ENCODE measurements at regions not wholly inside any gene's neighbourhood (a gene's known extent, or its start where the extent isn't known, plus 50 kb on each side); places are given as distances from the start of the nearest gene placed in this dataset.
"Not testable (repeated sequence)": the region's sequence is repeated elsewhere in the genome, so short reads cannot be mapped to it uniquely, and the experiment has no call there.

DNA sequence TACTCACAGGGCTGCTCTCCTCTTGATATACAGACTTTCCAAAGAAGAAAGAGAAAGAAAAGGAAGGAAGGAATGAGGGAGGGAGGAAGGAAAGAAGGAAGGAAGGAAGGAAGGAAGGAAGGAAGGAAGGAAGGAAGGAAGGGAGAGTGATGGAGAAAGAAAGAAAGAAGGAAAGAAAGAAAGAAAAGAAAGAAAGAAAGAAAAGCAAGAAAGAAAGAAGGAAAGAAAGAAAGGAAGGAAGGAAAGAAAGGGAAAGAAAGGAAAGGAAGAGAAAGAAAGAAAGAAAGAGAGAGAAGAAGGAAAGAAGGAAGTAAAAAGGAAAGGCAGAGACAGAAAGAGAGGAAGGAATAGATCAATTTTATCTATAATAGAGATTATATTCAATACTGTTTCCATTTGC is 1257.4 kb downstream of the EPHA7 start:
- DNase-seq (ENCODE audit: low read depth), result no peak

DNA sequence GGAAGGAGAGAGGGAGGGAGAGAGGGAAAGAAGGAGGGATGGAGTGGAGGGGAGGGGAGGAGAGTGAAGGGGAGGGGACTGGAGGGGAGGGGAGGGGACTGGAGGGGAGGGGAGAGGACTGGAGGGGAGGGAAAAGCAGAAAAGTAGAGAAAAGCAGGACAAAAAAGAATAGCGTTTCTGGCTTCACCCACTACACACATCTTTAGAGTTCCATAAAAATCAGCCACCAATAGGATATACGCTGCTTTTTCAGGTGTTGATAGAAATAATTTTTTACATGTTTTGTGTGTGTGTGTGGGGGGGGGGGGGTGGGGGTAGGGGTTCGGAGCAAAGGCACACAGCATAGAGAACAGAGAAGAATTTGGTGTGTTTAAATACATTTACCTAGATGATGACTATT is 1259.1 kb downstream of the EPHA7 start:
- DNase-seq (ENCODE audit: low read depth), result no peak

DNA sequence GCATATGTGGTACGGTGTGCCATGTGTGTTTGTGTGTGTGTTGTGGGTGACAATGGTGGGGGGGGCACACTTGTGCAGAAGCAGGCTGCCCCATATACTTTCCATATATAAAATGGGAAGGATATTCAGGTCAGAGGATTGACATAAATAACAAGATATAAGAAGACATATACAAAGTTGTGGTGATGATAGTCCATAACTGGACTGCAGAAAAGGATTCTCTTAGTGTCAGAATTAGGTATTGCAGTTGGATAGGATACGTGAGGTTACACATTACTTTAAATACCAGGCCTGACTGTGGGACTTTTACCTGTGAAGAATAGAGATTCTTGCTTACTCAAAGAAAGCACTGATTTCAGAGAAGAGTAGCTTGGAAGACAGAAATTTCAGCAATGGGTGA is 1260.3 kb downstream of the EPHA7 start:
- DNase-seq (ENCODE audit: low read depth), result no peak

DNA sequence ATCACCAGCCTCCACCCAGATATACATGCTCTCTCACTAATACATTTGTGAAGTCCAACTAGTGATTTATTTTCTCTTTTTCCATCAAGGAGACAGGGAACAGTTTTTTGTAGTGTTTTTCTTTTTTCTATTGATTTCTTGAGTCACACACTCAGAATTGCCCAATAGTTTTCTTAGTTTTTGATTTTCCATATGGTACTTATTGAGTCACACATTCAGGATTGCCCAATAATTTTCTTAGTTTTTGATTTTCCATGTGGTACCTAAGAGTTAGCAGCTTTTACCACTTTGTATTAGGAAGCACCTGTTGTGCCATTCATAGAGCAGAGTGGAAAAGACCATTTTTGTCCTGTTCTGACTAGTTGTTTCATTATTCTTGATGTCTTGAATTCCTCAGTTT is 1268.8 kb downstream of the EPHA7 start:
- DNase-seq (ENCODE audit: low read depth), result no peak

DNA sequence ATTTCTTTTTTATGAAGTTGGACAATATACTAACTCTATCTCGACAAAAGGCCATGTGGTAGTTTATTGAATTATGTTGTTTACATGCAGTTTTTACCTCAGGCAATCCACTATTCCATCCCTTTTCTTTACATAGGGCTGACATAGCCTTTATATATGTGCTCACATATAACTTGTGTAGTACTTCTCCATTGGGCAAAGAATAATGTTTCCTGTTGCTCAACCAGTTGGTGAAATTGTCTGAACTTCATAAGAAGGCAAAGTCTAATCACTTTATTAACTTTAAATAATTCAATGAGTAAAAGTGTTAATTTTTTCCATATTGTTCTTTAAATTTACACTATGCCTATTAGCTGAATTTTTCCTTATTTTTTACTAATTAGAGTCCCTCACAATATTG is 1272.1 kb downstream of the EPHA7 start:
- DNase-seq (ENCODE audit: low read depth), result no peak

DNA sequence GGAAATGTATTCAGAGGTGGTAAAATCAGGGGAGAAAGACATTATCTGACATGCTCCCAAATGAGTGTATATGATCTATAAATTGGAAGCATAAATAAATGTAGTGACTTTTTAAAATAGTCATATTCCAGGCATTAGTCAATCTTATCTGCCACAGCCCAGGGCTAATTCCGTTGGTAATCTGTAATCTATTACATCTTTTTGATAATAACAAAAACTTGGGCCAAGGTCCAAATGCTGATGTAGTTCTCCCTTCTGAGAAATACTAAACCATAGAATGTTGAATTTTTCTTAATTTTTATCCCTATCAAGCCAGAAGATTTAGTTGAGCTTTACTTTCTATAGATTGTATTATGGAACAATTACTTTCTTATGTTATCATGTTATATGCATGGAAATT is 1279.8 kb downstream of the EPHA7 start:
- no peak for DNase-seq (ENCODE audit: low read depth)

DNA sequence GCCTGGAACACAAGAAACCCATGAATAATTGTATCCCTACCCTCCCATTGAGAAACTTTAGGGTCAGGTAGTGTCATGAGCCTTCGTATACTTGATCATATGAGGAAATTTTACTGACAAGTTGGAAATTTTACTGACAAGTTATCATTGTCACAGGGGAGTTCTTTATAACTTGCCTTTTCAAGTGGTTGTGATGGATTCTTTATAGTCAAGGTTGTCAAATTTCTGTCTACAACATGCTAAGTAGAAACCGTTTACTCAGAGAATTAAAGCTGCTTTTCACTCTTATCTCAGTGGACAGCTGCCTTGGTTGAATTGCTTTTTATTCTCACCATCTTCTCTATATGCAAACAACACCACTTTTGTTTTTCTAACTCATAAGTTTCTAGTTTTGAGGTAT is 1286.4 kb downstream of the EPHA7 start:
- no peak for DNase-seq (ENCODE audit: low read depth)

DNA sequence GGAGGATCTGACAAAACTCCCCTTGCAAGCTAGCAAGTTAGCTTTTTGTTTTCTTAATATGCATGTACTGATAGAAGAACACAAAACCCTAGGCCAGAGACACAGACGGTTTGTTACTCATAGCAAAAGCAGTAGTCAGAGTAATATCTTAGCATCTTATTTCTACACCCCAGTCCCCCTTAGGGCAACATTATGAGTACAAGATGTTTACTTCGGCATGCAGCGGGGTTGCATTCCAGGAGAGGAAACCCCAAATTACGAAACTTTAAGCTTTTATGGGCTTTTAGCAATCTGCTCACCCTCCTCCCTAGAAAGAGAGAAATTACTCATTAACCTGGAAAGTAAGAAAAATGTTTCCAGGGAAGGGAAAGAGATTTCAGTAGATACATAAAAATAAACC is 1286.9 kb downstream of the EPHA7 start:
- peak; percentile 88 for DNase-seq (ENCODE audit: low read depth)

DNA sequence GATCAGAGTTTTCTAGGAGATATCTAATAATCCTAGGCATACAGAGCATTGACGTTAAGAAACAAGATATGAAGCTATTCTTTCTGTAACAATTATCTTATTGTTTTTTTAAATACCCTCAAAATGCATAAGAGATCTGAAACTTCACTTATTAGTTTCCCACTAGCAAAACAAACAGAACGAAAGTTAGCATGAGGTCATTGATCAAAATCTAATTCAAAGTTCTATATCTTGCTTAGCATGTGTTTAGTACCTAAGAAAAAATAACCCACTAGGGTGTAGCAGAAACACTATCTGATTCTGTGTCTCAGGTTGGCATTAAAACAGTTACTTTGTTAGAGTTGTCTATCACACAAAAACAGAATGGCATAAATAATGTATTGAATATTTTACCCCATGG is 1288.4 kb downstream of the EPHA7 start:
- no peak for DNase-seq (ENCODE audit: low read depth)

DNA sequence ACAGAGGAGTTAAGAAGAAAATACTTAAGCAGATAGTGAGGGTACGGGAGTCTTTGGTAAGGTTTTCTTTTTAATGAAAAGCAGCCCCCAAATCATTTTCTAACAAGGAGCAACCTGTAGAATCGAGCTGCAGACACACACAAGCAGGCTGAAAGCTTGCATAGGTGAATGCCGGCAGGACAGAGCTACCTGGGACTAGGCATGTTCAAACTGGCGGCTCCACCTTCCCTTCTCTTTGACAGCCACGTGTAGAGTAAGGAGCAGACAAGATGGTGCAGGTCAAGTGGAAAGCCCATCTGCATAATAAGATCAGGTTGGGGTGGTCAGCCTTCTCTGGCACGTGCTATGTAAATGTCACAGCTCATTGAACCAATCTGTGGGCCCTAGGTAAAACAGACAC is 1292.4 kb downstream of the EPHA7 start:
- no peak for DNase-seq (ENCODE audit: low read depth)

DNA sequence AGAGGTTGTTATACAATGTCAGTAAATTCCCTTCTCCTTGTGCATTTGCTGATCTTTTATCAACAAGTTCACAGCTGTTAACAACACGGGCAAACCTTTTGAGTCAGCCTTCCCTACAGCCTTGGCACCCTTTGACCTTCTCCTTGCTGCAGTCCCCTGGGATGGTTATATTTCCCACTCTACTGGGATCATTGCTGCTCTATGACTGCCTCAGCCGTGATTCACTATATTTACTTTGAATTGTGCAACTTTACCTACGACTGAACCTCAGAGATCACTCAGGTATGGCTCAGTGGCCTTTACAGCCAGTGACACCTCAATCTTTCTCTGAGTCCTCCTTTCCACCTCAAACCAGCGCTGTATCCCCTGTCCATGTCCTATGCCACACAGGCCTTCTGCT is 1293.3 kb downstream of the EPHA7 start:
- DNase-seq (ENCODE audit: low read depth), result peak; percentile 76

DNA sequence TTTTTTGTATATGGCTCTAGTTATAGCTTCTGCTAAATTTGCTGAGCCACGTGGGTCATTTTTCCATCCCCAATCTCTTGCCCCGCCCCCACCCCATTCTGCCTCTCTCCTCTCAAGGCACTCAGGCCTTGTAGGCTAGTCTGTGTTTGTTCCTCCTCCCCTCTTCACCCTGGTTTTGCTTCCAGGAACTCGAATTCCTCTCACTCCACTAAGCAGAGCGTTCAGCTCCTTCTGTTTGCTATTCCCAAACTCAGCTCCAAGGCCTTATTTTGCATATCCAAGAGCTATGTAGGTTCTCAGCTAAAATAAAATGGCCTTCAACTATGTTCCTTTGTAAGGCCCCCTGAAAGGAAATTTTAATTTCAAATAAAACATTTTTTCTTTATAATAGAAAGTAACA is 1293.7 kb downstream of the EPHA7 start:
- peak; percentile 32 for DNase-seq (ENCODE audit: low read depth)

DNA sequence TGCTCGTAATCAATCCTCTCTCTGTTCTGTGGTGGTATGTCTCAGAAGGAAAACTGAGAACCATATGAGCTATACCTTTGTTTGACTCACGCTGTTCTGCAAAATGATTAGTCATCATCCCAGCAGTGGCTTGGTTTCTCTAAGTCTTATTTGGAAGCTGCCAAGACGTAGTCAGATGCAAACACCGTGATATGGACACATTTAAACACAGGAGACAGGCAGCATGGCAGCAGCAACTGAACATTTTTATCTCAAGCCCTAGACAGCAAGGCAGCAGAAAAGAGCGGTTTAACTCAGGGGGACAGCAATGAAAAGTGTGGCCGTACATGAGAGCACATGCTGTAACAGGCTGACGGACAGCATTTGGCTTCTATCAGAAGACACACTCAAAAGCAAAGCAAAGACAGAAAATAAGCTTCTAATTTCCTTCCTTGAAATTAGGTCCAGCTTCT is 1295.1 kb downstream of the EPHA7 start:
- DNase-seq (ENCODE audit: low read depth), result no peak

DNA sequence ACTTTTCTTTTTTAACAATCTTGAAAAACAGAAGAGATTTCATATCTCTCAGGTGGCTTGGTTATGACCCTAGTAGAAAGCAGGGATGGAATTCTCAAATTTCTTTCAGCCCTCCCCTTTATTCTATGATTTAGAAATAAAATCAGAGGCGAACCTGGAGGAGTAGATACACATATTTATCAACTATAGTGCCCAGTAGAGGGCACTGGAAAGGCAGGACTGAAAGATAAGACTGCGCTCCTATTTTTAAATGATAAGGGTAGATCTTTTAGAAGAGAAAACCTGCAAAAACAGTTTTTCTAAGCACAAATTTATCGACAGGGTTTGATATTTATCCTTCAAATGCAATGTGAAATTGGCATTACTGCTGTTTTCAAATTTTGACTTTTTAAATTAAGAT is 1296.6 kb downstream of the EPHA7 start:
- DNase-seq (ENCODE audit: low read depth), result peak; percentile 25

DNA sequence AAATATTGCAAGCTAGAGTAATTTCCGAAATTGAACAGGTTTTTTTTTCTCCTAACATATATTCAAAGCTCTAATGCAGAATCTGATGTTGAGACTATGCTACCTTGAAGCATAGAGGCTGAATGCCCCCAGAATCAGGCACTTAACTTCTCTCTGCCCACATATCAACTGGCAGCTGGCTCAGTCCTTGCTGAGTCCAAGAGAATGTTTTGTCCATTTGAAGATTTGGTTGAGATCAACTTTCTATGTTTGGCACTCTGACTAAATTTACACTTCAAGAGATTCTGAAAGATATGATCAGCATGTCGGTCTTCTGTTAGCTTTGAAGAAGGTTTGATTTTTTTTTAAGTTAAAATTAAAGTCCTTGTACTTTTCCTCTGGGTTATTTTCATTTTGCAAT is 1298.1 kb downstream of the EPHA7 start:
- no peak for DNase-seq (ENCODE audit: low read depth)

DNA sequence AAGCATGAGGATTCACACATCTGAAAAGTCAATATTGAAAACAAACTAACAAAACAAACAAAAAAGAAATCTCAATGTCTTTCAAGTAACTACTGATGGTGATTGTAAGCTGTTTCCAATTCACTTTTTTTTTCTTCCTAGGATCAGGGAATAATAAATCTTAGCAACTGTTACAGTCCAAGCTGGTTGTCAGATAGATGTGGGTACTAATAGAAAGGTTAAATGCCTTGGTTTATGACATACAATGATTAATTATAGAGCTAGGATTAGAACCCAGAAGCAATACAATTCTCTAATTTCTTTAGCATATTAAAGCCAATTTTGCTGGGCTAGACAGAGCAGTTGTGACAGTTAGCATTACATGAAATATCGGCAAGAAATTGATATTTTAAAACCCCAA is 1301.6 kb downstream of the EPHA7 start:
- DNase-seq (ENCODE audit: low read depth), result no peak

DNA sequence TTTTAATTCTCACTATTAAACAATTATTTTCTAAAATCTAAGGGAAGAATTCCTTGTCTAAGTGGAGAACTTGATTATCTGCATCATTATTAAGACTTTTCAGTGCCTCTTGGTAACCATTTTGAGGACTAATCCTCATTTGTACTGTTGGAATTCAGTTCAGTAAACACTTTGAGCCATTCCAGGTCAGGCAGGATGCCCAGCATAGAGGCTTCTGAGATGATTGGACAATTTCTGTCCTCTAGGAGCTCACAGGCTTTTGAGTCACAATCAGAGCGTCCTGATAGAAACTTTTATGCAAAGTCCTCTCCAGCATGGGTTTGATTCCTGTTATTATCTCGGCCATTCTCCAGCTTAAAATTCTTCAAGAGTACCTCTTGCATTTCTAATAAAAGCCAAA is 1304.6 kb downstream of the EPHA7 start:
- DNase-seq (ENCODE audit: low read depth), result no peak

DNA sequence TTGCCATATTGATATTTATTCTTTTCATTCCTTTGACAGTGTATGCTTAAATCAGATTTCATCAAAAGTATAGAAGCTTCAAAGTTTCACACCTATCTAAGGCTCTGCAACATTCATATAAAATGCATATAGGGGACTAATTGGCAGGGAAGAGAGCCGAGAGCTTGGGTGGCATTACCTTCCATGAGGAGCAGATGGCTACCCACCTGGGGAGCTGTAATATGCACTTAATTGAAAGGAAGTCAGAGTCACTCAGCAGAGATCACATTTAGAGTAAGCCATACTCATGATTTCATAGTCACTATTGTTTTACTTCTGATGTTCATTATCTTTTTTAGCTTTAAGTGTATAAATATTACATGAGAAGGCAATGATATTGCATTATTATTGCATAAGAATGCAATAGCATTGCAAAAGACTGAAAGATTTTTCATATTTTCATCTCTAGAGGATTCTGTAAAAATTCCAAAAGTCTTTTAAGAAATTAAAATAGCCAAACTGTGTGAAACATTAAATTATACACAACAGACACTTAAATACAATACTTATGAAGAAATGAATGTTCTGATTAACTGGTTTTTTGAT is 1305.2 kb downstream of the EPHA7 start:
- DNase-seq (ENCODE audit: low read depth), result no peak

DNA sequence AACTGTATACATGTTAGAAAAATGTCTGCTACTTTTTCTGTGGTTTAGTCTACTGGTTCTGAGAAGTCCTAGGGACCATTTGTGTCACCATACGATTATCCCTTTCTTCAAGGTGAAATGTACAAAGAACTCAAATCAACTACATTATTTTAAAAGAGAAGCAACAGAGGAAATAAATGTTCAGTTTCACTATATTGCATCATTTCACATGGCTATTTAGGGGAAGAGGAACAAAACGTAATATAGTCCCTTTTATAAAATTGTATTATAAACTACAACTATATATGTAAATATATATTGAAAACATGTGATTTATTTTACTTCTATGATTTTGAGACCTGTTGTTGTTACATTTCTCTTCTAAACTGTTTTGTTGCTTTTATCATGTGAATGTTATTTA is 1308.0 kb downstream of the EPHA7 start:
- no peak for DNase-seq (ENCODE audit: low read depth)

DNA sequence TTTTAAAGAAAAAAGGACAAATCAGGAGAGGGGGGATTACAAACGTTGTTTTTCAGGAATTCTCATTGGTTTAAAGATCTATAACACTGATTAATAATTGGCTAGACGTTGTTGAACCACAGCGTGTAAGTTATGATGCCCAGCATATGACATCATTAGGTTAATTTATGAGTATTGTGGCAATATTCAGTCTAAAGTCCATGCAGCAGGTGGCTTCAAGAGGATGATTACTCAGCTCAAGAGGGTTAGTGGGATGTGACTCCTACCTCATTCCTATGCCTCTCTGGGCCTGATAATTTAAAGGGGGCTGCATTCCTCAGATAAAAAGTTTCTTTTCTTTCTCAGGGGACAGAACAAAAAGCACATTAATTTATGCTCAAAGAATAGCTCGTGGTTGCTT is 1309.0 kb downstream of the EPHA7 start:
- DNase-seq (ENCODE audit: low read depth), result peak; percentile 10

DNA sequence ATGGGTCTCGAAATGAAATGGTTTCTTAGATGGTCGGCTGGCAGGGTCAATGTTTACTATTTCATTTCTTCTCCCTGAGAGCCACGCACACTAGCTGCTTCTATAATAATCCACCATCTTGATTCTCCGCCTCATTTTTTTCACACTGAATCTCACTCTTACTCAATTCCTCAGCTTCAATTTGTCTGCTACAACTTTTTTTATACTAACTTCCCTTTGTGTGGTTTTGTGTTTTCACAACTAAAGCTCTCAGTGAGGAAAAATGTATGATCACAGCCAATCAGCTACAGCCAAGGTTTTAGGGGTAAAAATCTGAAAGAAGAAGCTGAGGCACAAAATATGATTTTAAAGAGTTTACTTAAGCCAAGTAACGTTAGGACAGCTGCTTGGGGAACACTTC is 1309.4 kb downstream of the EPHA7 start:
- no peak for DNase-seq (ENCODE audit: low read depth)

DNA sequence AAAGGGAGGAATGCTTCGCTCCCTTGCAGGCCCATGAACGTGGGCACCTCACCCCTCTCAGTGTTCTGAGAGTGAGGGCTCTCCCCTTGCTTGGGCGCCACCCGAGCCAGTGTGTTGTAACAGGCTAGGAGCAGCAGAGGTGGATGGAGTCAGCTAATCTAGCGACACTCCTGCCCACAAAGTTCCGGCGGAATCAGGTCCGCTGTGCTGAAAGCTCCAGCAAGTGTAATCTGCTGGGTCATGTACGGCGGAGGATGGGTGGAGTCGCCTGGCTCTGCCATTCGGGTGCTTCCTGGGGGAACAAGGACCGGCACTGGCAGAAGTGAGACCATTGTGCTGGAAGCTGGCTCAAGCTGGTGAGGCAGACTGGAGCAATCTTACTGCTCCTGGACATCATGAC is 1310.1 kb downstream of the EPHA7 start:
- no peak for DNase-seq (ENCODE audit: low read depth)

DNA sequence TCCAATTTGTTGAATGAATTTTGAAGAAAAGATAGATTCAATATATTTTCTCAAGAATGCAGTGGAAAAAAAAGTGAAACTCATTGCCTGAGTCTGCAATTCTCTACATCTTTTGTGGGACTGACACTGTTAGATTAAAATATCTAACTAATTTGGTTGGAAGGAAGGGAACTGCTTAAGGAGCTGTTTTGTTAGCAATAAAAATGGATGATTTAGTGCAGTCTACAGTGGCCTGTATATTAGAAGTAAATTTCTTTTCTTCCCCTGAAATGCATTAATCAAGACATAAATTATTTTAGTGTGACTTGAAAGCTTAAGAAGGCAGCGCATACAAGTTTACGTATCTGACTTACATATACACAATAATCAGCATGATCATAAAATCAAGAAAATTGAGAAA is 1332.6 kb downstream of the EPHA7 start:
- no peak for DNase-seq (ENCODE audit: low read depth)

DNA sequence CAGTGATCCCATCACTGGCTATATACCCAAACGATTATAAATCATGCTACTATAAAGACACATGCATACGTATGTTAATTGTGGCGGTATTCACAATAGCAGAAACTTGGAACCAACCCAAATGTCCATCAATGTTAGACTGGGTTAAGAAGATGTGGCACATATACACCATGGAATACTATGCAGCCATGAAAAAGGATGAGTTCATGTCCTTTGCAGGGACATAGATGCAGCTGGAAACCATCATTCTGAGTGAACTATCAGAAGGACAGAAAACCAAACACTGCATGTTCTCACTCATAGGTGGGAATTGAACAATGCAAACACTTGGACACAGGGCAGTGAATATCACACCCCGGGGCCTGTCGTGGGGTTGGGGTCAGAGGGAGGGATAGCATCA is 1335.4 kb downstream of the EPHA7 start:
- DNase-seq (ENCODE audit: low read depth), result not testable (repeated sequence)

DNA sequence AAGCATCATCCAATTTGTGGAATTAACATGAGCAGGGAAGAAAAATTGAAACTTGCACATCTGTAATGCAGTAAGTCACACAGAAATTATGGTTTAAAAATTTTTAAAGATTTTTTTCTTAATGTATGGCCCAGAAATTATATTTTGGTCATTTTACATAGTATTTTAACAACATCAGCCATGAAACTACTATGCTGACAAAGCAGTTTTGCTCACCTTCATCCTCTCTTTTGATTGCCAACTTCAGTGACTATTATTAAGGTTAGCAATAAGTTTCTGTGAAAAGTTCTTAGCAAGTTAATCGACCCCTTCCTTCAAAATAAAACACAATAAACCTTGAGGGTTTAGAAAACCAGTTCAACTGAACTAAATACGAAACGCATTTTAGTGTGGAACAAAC is 1347.0 kb downstream of the EPHA7 start:
- DNase-seq (ENCODE audit: low read depth), result no peak

All from renal cortical epithelial cell (primary cell).